CD4-positive, alpha-beta T cell treated with Interleukin-6 at 100 ng/mL for 8 hours (primary cell): ENCODE measurements at regions not wholly inside any gene's neighbourhood (a gene's known extent, or its start where the extent isn't known, plus 50 kb on each side); places are given as distances from the start of the nearest gene placed in this dataset.

ENCODE experiments used
- DNase-seq: peaks from one replicate; pipeline ENCODE4 v3.0.0-alpha.2; 2020; ENCODE audit warnings: mixed read lengths, low spot score

DNA sequence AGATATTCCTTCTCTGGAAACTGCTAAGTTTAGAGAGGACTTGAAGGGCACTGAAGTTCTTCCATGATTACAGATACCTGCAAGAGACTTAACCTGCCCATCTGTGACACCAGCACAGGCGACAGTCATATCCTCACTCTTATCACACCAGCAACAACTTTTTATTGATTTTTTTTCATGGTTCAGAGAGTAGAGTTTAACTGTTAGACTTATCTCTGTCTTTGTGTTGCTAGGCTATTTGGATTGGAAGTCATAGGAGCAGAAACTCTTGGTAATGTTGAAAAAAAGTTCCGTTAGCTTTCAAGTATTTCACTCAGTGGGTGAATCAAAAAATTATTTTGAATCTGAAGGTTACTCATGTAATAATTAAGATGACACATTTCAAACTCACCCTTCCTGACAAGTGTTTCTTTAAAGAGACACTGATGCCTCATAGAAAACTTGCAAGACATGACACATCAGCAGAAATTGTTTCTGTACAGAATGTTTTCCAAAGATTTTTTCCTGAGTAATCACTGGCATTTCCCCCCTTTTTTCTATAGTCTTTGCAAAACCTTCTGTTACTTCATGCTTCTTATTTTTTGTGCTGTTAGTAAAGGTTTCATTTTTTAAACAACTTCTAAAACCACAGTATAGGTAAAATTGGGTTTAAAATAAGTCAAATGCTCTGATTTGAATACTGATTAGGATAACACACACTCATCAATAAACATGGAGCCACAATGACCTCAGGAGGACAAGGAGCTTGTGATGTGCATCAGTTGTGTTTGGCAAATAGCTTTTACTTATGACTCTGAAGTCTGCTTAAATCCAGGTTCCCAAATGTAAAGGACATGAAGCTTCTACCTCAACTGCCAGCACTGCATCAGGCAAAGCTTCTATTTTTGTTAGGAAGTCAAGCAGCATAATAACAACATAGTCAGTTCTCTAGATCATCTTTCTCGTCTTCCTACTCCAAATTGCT lies 252.9 kb upstream of the MAN1A1 start:
- no peak for DNase-seq

- no peak for DNase-seq
Measured at GRCh38 chr6:119598883-119599282, 249.3 kb upstream of the MAN1A1 start.

DNA sequence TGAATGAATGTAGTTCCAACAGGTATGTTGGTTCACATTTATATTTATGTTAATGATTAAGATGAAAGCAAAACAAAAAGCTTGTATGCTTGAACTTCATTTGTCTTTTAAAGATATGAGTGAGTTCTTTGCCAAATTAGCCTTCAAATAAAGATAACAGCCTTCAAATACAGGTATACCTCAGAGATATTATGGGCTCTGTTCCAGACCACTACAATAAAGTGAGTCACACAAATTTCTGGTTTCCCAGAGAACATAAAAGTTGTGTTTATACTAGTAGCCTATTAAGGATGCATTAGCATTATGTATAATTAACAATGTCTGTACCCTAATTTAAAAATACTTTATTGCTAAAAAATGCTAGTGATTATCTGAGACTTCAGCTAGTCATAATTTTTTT lies 245.3 kb upstream of the MAN1A1 start:
- DNase-seq: no peak

DNA sequence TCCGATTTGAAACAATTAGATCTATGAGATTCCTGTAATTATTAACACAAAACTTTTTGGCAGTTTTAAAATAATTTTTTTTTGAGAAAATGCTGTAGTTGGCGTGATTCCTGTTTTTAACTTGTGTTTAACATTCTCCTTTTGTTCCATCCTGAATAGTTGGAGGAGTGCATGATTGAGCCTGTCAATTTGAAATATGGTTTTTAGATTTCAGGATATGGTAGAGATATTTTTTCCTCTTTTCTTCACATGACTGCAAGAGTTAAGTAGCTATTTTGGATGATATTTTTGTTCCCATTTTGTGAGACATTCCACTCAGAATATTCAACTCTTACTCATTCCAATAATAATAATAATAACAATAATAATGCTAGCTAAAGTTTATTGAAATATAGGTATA lies 241.7 kb upstream of the MAN1A1 start:
- DNase-seq: no peak

GRCh38 chr6:119590066-119590465 lies 240.5 kb upstream of the MAN1A1 start:
- no peak for DNase-seq

DNA sequence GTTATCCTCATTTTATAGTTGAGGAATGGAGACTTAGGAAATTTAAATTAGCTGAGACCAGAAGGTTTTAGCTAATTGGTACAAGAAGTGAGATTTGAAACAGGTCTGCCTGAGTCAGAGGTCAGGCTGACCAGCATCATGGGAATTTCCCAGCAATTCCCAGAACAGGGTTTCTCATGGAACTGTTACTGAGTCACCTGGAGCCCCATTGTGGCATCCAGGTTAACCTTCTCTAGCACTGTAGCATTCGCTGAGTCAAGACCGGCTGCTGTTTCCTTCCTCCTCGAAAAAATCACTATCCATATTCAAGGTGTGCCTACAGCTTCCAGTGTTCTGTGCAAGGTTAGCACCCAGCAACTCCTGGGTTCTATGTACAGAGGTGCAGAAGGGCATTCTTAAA lies 238.0 kb upstream of the MAN1A1 start:
- no peak for DNase-seq

- DNase-seq: no peak
Measured at GRCh38 chr6:119586250-119586882, 236.8 kb upstream of the MAN1A1 start.

GRCh38 chr6:119584088-119584487 lies 234.5 kb upstream of the MAN1A1 start:
- DNase-seq: no peak

GRCh38 chr6:119581220-119581619 lies 231.7 kb upstream of the MAN1A1 start:
- DNase-seq: no peak

- DNase-seq: no peak
Measured at GRCh38 chr6:119575721-119576120, 226.2 kb upstream of the MAN1A1 start.

- no peak for DNase-seq
Measured at GRCh38 chr6:119568580-119568979, 219.0 kb upstream of the MAN1A1 start.

GRCh38 chr6:119566546-119567260 lies 217.1 kb upstream of the MAN1A1 start:
- no peak for DNase-seq

DNA sequence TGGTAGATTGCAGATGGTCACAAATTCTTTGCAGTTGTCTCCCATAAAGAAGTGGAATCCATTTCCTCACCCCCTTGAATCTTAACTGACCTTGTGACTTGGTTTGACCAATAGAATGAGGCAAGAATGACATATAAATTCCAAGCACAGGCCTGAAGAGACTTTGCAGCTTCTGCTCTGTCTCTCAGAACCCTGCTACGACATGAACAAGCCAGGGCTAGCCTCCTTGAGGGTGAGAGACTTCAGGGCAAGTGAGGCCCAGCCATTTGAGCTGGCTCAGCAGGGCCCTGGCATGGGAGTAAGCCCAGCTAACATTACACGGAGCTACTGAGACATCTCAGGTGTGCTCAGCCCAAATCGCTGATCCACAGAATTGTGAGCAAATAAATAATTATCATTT lies 216.3 kb upstream of the MAN1A1 start:
- DNase-seq: no peak

DNA sequence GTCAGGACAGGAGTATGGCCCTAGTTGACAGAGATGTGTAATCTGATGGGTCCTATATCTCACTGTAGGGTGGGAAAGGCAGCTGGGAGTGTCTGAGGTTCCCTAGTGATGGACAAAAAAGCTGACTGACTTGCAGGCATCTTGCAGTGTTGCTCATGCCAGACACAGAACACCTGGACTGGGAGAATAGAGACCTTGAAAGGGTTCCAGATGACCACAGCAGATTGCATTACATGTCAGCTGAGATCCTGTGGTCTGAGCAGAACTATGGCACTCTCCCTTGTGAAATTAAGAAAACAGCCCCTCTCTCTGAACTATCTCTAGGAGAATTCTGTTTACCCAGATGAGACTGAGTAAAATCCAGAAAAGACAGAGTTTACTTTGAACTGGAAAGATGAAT lies 212.6 kb upstream of the MAN1A1 start:
- no peak for DNase-seq

DNA sequence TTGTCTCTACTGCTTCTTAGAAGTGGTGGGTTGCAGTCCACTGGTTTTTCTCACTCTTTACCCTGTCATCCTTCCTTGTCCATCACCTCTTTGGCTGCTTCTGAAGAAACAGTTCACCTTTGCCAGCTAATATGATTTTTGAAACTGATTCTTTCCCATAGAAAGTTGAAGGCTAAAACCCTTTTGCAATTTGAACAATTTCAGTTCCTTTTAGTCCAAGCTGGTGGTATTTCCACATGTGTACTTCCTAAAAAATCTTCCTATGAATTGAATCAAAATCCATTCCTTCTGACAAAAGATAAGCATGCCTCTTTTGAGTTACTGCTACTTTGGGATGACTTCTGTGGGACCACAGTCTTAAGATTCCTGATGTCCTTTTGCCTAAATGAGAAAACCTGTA lies 210.0 kb upstream of the MAN1A1 start:
- DNase-seq: no peak

GRCh38 chr6:119557239-119557638 lies 207.7 kb upstream of the MAN1A1 start:
- no peak for DNase-seq

DNA sequence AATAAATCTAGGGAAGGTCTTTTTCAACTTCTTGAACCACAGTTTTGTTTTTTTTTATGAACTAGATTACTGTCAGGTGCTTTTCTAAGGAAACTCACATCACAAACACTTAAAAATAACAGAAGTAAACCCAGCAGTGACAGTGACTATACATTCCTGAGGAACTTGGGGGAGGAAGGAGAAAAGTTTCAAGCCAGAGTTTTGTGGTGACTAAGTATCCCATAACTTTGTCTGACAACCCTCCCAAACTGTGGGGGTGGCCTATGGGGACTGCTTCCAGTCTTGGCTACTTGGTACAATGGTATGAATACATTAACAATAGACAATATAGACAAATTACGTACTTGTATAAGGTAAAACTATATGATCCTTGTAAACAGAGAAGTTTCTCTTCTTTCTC lies 202.5 kb upstream of the MAN1A1 start:
- DNase-seq: no peak

GRCh38 chr6:119547024-119547423 lies 197.5 kb upstream of the MAN1A1 start:
- no peak for DNase-seq

GRCh38 chr6:119545245-119545644 lies 195.7 kb upstream of the MAN1A1 start:
- DNase-seq: no peak

GRCh38 chr6:119544325-119545175 lies 195.0 kb upstream of the MAN1A1 start:
- DNase-seq: no peak

DNA sequence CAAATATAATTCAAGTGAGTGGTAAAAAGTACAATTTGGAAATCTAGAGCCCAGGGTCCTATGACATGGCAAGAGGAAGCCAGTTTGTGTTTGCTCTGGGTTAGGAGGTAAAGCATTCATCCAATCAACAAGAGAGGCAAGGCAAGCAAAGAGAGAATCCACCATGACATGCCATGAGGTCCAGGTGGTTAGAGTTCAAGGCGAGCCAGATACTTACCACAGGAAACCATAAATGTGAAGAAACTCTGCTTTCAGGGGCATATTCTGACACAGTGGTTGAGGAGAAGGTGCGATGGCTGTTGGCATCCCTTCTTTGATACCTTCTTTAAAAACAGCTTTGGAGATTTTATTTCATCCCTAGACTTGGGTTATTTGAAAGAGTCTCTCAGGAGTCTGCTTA lies 193.8 kb upstream of the MAN1A1 start:
- DNase-seq: no peak

DNA sequence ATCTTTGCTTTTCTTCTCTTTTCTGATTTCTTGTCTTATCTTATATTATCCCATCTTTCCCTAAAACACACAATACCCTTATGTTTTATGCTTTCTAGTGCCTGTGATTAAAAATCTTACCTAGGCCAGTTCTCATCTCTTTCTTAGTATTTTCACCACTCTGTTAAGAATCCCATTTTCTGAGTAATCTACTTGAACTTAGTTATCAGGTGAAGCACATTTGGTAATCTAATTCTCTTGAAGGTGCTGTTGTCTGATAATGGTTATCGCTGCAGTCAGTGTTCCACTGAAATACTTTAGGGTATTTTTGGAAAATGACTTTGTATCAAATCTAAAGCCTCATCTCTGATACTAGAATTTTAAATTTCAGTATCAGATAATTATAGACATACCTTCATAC lies 192.5 kb upstream of the MAN1A1 start:
- DNase-seq: no peak
